HL-60 (cell line): ENCODE measurements at regions not wholly inside any gene's neighbourhood (a gene's known extent, or its start where the extent isn't known, plus 50 kb on each side); places are given as distances from the start of the nearest gene placed in this dataset.

Experiments used
- DNase-seq, 2 experiments: peaks; one replicate each; pipeline ENCODE4 v3.0.0-alpha.2; 2010 to 2020; ENCODE audit warnings: low read depth in 1 of 2, low spot score in 1 of 2
- H3K27ac ChIP-seq: fragments of 250-450 bp; sonication (Bioruptor Pico); replicated peaks from 2 replicates; pipeline ENCODE4 v1.5.1; 2020; ENCODE audit warnings: mild to moderate bottlenecking, moderate library complexity
- H3K27me3 ChIP-seq: fragments of 250-450 bp; sonication (Bioruptor Pico); 2 replicates; pipeline ENCODE4 v1.5.1; 2021; ENCODE audit warnings: mild to moderate bottlenecking, moderate library complexity; ENCODE audit not compliant: insufficient read depth, poor library complexity, severe bottlenecking
- H3K4me3 ChIP-seq: replicated peaks from 2 replicates; pipeline ENCODE4 v1.5.1; 2011; ENCODE audit warnings: mild to moderate bottlenecking, control low read depth, low read length; ENCODE audit not compliant: insufficient read depth
- GABPA ChIP-seq: IDR thresholded peaks from 2 replicates; pipeline ENCODE4 v1.6.1; 2012; ENCODE audit warnings: low read depth
- POLR2AphosphoS5 ChIP-seq: IDR thresholded peaks from 2 replicates; pipeline ENCODE4 v1.6.1; 2012; ENCODE audit warnings: low read depth
- SPI1 ChIP-seq: IDR thresholded peaks from 2 replicates; pipeline ENCODE4 v1.6.1; 2012; ENCODE audit warnings: low read depth, mild to moderate bottlenecking, borderline replicate concordance
- TF ChIP-seq, protein P1 (sequence below): IDR thresholded peaks from one replicate; pipeline ENCODE4 v1.5.1; 2011; ENCODE audit warnings: low read length, control low read depth, inconsistent platforms; ENCODE audit not compliant: insufficient read depth
- TF ChIP-seq, protein P2 (sequence below): IDR thresholded peaks from 2 replicates; pipeline ENCODE4 v1.6.1; 2012; ENCODE audit warnings: low read depth; ENCODE audit not compliant: insufficient replicate concordance

DNA sequence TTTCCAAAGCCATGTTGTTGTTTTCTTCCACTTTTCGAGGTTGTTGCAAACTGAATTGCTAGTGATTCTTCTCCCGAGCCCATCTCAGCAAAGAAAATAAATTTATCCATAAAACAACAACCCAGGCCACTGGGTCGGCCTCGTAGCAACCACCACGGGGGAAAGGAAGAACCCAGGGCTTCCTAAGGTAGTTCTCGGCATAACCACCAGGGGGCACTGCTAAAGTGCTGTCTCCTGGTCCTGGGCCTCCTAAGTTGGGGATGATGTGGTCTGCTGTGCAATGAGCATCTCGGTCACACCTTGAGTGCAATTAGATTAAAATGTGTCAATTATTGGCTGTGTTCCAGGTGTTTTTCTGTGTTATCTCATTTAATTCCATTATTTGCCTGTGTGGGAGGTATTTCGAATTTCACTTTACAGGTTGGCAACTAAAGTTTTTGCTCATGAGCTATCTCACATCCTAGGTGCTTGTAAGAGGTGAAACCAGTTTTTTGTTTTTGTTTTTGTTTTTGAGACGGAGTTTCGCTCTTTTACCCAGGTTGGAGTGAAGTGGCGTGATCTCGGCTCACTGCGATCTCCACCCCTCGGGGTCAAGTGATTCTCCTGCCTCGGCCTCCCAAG lies 102.8 kb upstream of the DAP start:
- peak; percentile 39 to 68 for DNase-seq
- H3K27me3 ChIP-seq = no peaks in the 10 kb centered on the region
- H3K27ac ChIP-seq = no peak overlapping the region
- TF ChIP-seq, protein P1, sequence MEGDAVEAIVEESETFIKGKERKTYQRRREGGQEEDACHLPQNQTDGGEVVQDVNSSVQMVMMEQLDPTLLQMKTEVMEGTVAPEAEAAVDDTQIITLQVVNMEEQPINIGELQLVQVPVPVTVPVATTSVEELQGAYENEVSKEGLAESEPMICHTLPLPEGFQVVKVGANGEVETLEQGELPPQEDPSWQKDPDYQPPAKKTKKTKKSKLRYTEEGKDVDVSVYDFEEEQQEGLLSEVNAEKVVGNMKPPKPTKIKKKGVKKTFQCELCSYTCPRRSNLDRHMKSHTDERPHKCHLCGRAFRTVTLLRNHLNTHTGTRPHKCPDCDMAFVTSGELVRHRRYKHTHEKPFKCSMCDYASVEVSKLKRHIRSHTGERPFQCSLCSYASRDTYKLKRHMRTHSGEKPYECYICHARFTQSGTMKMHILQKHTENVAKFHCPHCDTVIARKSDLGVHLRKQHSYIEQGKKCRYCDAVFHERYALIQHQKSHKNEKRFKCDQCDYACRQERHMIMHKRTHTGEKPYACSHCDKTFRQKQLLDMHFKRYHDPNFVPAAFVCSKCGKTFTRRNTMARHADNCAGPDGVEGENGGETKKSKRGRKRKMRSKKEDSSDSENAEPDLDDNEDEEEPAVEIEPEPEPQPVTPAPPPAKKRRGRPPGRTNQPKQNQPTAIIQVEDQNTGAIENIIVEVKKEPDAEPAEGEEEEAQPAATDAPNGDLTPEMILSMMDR = peak; percentile 90
- TF ChIP-seq GABPA = no peak
- no peak overlapping the region for H3K4me3 ChIP-seq

DNA sequence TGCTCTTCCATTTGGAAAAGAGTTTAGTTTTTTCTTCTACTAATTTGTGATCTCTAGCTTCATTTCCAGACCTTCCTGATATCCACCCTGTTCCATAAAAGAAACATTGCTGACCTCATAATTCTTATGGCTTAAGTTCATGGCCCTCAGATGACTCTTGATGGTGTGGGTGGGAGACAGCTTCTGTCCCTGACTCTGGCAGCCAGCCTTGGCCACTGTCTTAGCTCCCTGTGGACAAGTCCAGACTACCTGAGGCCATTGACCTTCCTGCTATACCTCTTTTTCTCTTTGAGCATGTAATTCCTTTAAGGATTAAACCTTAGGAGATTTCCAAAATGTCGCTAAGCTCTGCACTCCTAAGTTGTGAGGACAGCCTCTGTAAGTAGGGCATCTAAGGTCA lies 101.1 kb upstream of the DAP start:
- no peaks in the 10 kb centered on the region for H3K27me3 ChIP-seq
- H3K4me3 ChIP-seq = no peak overlapping the region
- no peak overlapping the region for H3K27ac ChIP-seq
- TF ChIP-seq, protein P1 = no peak
- no peak for DNase-seq

DNA sequence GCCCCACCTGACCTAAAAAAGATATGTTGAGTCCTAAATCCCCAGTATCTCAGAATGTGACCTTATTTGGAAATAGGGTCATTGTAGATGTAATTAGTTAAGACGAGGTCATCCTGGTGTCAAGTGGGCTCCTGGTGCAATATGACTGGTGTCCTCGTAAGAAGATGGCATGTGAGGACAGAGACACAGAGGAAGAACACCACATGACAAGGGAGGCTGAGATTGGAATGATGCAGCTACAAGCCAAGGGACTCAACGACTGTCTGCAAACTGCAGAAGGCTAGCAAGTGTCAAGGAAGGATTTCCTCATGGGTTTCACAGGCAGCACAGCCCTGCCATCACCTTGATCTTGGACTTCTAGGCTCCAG lies 100.4 kb upstream of the DAP start:
- no peak for DNase-seq
- no peak for TF ChIP-seq GABPA
- TF ChIP-seq POLR2AphosphoS5 = no peak
- TF ChIP-seq, protein P1 = no peak
- TF ChIP-seq, protein P2, sequence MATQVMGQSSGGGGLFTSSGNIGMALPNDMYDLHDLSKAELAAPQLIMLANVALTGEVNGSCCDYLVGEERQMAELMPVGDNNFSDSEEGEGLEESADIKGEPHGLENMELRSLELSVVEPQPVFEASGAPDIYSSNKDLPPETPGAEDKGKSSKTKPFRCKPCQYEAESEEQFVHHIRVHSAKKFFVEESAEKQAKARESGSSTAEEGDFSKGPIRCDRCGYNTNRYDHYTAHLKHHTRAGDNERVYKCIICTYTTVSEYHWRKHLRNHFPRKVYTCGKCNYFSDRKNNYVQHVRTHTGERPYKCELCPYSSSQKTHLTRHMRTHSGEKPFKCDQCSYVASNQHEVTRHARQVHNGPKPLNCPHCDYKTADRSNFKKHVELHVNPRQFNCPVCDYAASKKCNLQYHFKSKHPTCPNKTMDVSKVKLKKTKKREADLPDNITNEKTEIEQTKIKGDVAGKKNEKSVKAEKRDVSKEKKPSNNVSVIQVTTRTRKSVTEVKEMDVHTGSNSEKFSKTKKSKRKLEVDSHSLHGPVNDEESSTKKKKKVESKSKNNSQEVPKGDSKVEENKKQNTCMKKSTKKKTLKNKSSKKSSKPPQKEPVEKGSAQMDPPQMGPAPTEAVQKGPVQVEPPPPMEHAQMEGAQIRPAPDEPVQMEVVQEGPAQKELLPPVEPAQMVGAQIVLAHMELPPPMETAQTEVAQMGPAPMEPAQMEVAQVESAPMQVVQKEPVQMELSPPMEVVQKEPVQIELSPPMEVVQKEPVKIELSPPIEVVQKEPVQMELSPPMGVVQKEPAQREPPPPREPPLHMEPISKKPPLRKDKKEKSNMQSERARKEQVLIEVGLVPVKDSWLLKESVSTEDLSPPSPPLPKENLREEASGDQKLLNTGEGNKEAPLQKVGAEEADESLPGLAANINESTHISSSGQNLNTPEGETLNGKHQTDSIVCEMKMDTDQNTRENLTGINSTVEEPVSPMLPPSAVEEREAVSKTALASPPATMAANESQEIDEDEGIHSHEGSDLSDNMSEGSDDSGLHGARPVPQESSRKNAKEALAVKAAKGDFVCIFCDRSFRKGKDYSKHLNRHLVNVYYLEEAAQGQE = no peak
- TF ChIP-seq SPI1 = no peak
- H3K27me3 ChIP-seq = no peaks in the 10 kb centered on the region
- no peak overlapping the region for H3K4me3 ChIP-seq
- no peak overlapping the region for H3K27ac ChIP-seq

DNA sequence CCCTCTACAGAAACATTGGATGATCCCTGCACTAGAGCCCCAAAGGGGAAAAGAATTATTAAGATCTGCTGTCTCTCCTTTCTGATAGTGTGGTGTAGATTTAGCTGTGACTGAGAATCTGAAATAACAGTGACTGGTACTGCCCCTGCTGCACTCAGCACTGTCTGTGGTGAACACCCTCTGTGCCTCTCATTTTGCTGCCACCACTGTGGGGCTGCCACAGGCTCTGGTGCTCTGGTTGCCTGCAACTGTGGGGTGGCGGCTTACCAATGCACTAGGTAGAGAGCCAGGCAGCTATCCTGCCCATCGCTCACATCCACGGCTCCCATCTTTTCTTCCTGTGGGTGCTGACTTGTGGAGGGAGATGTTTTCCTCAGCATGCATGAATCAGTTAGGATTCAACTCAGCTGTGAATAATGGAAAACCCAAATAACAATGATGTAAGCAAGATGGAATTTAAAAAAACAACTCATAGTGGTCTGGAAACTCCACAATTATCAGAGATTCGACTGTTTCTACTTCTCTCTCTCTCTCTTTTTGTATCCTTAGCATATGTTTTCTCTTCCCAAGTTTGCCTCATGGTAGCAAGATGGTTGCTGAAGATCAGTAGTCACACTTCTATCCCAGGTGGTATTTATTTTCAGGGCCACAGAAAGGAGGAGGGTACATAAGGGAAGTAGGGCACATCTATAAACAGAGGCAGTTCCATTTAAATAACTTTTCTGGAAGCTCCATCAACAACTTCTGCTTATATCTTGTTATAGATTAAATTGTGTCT lies 99.8 kb upstream of the DAP start:
- H3K27ac ChIP-seq = no peak overlapping the region
- H3K27me3 ChIP-seq = no peaks in the 10 kb centered on the region
- no peak for DNase-seq
- no peak for TF ChIP-seq SPI1
- TF ChIP-seq, protein P2 = no peak
- no peak for TF ChIP-seq POLR2AphosphoS5
- no peak for TF ChIP-seq GABPA
- TF ChIP-seq, protein P1 = no peak
- no peak overlapping the region for H3K4me3 ChIP-seq
